Testis (tissue), 2 donors: ENCODE measurements at regions not wholly inside any gene's neighbourhood (a gene's known extent, or its start where the extent isn't known, plus 50 kb on each side); places are given as distances from the start of the nearest gene placed in this dataset.
A peak's percentile ranks its signal among the peaks of the same experiment; 100 is the strongest.
"Not testable (repeated sequence)": the region's sequence is repeated elsewhere in the genome, so short reads cannot be mapped to it uniquely, and the experiment has no call there.

Experiments
- DNase-seq: peaks from one replicate; pipeline ENCODE4 v3.0.0-alpha.2; 2019
- H3K27ac ChIP-seq, 2 donors: fragments of 200-600 bp; sonication (generic); one replicate each; pipeline ENCODE4 v1.5.1; 2019
- H3K27me3 ChIP-seq: fragments of 200-600 bp; sonication (generic); one replicate; pipeline ENCODE4 v1.5.1; 2019
- H3K36me3 ChIP-seq: fragments of 200-600 bp; sonication (generic); one replicate; pipeline ENCODE4 v1.5.1; 2017; ENCODE audit warnings: low read depth; ENCODE audit errors: missing control alignments
- H3K4me1 ChIP-seq: fragments of 200-600 bp; sonication (generic); one replicate; pipeline ENCODE4 v1.5.1; 2019
- H3K4me3 ChIP-seq, 2 donors: fragments of 200-600 bp; sonication (generic); one replicate each; pipeline ENCODE4 v1.5.1; 2017 to 2019
- H3K9me3 ChIP-seq: fragments of 200-600 bp; sonication (generic); one replicate; pipeline ENCODE4 v1.5.1; 2017
- POLR2A ChIP-seq: fragments of 450-650 bp; IDR thresholded peaks from one replicate; pipeline ENCODE4 v1.6.1; 2017; ENCODE audit warnings: antibody characterized with exemption, mild to moderate bottlenecking, moderate library complexity
- WGBS, 2 donors: methylation state at CpG; one replicate each; pipeline ENCODE4 v1.1.5; 2018; 5-methylcytosine and 5-hydroxymethylcytosine counted together
- intact Hi-C: fragments of 100-400 bp; cut with DNase I; formaldehyde crosslinking; loops from one replicate; pipeline ENCODE4 v1.15.1; 2023; ENCODE audit warnings: low total_unique reads
- TF ChIP-seq, protein P1 (sequence below), 3 experiments: fragments of 450-650 bp in 2 of 3; fragments of 200-600 bp in 1 of 3; sonication (generic) in 1 of 3; IDR thresholded peaks; one replicate each; pipeline ENCODE4 v1.5.1; 2016 to 2019; ENCODE audit warnings: antibody characterized with exemption in 3 of 3, mild to moderate bottlenecking in 2 of 3, moderate library complexity in 1 of 3

DNA sequence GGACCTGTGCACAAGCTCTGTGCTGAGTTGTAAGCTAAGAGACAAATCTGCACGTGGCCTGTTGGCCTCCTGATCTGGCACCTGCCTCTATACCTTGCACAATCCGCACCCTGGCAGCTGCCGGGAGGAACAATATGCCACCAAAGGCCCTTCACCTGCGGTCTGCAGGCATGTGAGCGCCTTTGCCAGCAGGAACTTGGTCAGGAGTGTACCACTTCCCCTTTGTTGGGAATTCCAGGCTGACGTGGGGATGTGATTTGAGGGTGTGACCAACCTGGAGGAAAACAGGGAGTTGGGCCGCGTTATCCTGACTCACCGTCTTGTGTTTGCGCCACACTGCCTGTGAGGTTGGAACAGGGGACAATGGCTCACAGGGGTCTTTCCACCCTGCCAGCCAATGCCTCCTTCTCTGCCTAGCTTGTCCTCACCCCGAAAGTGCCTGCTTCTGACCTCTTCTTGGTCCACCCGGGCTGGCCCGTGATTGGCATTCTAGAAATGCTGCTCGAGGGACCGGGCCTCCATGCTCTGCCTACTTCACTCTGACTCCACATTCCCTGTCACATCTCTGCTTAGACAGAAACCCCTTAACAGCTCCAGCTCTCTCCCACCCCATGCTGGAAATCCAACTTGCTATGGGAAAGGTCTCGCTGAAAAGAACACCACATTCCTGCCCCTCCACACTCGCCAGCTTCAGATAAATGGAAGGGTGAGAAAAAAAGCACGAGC lies 67.1 kb upstream of the MAP4K4 start:
- no peaks in the 10 kb centered on the region for H3K36me3 ChIP-seq
- 80 to 84% methylated on average over 14 to 18 of the region's 18 CpGs for WGBS, 2 donors
- H3K4me1 ChIP-seq = no peaks in the 10 kb centered on the region
- H3K4me3 ChIP-seq = no peak overlapping the region
- no peaks in the 10 kb centered on the region for H3K9me3 ChIP-seq
- no peaks in the 10 kb centered on the region for H3K27me3 ChIP-seq
- no peak overlapping the region for H3K27ac ChIP-seq
- intact Hi-C loops = no loop called here
- TF ChIP-seq, protein P1, sequence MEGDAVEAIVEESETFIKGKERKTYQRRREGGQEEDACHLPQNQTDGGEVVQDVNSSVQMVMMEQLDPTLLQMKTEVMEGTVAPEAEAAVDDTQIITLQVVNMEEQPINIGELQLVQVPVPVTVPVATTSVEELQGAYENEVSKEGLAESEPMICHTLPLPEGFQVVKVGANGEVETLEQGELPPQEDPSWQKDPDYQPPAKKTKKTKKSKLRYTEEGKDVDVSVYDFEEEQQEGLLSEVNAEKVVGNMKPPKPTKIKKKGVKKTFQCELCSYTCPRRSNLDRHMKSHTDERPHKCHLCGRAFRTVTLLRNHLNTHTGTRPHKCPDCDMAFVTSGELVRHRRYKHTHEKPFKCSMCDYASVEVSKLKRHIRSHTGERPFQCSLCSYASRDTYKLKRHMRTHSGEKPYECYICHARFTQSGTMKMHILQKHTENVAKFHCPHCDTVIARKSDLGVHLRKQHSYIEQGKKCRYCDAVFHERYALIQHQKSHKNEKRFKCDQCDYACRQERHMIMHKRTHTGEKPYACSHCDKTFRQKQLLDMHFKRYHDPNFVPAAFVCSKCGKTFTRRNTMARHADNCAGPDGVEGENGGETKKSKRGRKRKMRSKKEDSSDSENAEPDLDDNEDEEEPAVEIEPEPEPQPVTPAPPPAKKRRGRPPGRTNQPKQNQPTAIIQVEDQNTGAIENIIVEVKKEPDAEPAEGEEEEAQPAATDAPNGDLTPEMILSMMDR (IDR thresholded peaks at IDR 0.05) = no peak
- TF ChIP-seq POLR2A = no peak
- DNase-seq = no peak

- 78 to 80% methylated on average over 16 of the region's 16 CpGs for WGBS, 2 donors
- TF ChIP-seq, protein P1 (IDR thresholded peaks at IDR 0.05) = no peak
- TF ChIP-seq POLR2A = no peak
- H3K9me3 ChIP-seq = no peaks in the 10 kb centered on the region
- no peaks in the 10 kb centered on the region for H3K36me3 ChIP-seq
- H3K4me1 ChIP-seq = no peaks in the 10 kb centered on the region
- H3K4me3 ChIP-seq = peak overlapping the region in 1 of 2 donors; percentile 10
- H3K27ac ChIP-seq = no peak overlapping the region
- intact Hi-C loops = no loop called here
- H3K27me3 ChIP-seq = no peaks in the 10 kb centered on the region
- no peak for DNase-seq
Measured at GRCh38 chr2:101628030-101628392, 69.5 kb upstream of the MAP4K4 start.

- no peaks in the 10 kb centered on the region for H3K9me3 ChIP-seq
- H3K27me3 ChIP-seq = no peaks in the 10 kb centered on the region
- intact Hi-C loops = no loop called here
- H3K4me3 ChIP-seq = peak overlapping the region in 1 of 2 donors; percentile 10
- TF ChIP-seq POLR2A = no peak
- TF ChIP-seq, protein P1 (IDR thresholded peaks at IDR 0.05) = no peak
- WGBS, 2 donors = 71 to 86% methylated on average over 14 of the region's 14 CpGs
- DNase-seq = no peak
- no peaks in the 10 kb centered on the region for H3K4me1 ChIP-seq
- no peaks in the 10 kb centered on the region for H3K36me3 ChIP-seq
- no peak overlapping the region for H3K27ac ChIP-seq
Measured at GRCh38 chr2:101627285-101628029, 70.0 kb upstream of the MAP4K4 start.

DNA sequence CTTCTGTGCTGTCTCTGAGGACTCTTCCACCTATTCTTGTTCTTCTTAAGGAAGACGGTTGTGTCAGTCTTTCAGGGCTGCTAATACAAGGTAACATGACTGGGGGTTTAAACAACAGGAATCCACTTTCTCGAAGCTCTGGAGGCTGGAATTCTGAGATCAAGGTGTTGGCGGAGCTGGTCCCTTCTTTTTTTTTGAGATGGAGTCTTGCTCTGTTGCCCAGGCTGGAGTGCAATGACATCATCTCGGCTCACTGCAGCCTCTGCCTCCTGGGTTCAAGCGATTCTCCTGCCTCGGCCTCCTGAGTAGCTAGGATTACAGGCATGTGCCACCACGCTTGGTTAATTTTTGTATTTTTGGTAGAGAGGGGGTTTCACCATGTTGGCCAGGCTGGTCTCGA lies 71.7 kb upstream of the MAP4K4 start:
- DNase-seq, H3K27ac ChIP-seq, H3K4me3 ChIP-seq, H3K36me3 ChIP-seq, H3K4me1 ChIP-seq, intact Hi-C loops, H3K9me3 ChIP-seq, H3K27me3 ChIP-seq: not testable (repeated sequence)
- WGBS, 2 donors = 88 to 97% methylated on average over 8 of the region's 8 CpGs

- no peak for TF ChIP-seq POLR2A
- TF ChIP-seq, protein P1 (IDR thresholded peaks at IDR 0.05) = no peak
- DNase-seq = no peak
- intact Hi-C loops = no loop called here
- 82 to 83% methylated on average over 7 of the region's 7 CpGs for WGBS, 2 donors
- no peaks in the 10 kb centered on the region for H3K27me3 ChIP-seq
- no peaks in the 10 kb centered on the region for H3K4me1 ChIP-seq
- no peaks in the 10 kb centered on the region for H3K9me3 ChIP-seq
- H3K27ac ChIP-seq = no peak overlapping the region
- H3K4me3 ChIP-seq = no peak overlapping the region
- H3K36me3 ChIP-seq = no peaks in the 10 kb centered on the region
Measured at GRCh38 chr2:101625387-101625786, 72.1 kb upstream of the MAP4K4 start.
